Middle frontal gyrus (tissue), 1 donor: ENCODE measurements at regions not wholly inside any gene's neighbourhood (a gene's known extent, or its start where the extent isn't known, plus 50 kb on each side); places are given as distances from the start of the nearest gene placed in this dataset.

ENCODE experiments used
- DNase-seq: peaks from one replicate; pipeline ENCODE4 v3.0.0-alpha.2; 2015; ENCODE audit warnings: low spot score; ENCODE audit errors: extremely low spot score

GRCh38 chr12:118842866-118843265 is 138.5 kb upstream of the SRRM4 start:
- peak; percentile 65 for DNase-seq

GRCh38 chr12:118846416-118846815 is 134.9 kb upstream of the SRRM4 start:
- DNase-seq: no peak

DNA sequence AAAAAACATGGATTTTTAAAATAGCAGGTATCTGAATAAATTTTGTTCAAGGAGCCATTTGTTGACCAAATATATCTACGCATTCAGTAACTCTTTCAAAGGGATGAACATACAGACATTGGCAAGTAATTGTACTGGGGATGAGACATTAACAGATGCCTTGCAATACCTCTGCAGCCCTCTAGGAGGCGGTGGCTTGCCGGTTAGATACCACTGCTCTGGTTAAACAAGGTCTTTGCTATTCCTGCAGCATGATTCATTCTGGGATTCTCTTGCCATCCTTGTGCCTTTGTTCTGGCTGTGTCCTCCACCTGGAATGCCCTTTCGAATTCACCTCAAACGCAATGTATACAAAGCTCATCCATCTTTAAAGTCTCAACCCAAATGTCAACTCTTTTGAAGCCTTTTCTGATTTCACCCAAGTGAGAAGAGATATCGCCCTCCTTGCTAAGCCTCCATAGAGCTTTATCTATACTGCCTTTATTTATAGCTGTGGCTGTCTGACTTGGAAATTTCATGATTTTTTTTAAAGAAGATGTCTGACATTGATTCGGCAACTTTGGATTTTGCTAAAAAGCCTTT is 131.0 kb upstream of the SRRM4 start:
- DNase-seq: no peak

- DNase-seq: no peak
Measured at GRCh38 chr12:118851891-118852290, 129.4 kb upstream of the SRRM4 start.

- DNase-seq: no peak
Measured at GRCh38 chr12:118853634-118854033, 127.7 kb upstream of the SRRM4 start.

DNA sequence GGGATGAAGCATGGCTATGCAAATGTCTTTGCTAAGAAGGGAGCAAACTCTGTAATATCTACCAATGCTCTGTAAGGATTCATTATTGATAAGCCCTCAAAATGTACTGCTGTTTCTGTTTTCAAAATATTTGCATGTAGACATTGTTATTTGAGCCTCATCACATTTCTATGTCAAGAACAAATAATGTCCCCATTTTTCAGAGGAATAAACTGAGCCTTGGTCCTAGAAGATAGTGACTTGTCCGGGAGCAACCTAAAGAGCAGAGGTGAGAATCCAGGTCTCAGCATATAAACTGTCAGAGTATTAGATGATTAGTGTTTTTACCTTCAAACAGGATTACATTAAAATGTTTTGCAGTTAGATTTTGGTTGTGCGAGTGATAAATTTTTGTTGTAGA is 125.5 kb upstream of the SRRM4 start:
- no peak for DNase-seq

DNA sequence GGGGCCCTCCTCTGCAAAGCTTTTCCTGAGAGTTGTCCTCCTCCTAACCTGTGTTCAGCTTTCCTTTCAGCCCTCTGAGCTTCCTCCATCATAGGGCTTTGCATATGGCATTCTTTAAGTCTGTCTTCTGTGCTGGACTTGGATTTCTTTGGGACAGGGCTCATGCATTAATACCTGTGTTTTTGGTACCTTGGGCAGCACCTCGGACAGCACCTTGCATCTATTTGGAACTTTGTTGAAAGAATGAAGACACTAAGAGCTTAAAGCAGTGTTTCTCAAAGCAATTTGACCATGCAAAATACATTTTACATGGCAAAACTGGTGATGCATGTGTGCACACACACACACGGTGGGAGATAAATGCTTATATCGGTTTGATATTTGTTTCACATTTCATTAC is 115.0 kb upstream of the SRRM4 start:
- no peak for DNase-seq

GRCh38 chr12:118870551-118870950 is 110.8 kb upstream of the SRRM4 start:
- no peak for DNase-seq

DNA sequence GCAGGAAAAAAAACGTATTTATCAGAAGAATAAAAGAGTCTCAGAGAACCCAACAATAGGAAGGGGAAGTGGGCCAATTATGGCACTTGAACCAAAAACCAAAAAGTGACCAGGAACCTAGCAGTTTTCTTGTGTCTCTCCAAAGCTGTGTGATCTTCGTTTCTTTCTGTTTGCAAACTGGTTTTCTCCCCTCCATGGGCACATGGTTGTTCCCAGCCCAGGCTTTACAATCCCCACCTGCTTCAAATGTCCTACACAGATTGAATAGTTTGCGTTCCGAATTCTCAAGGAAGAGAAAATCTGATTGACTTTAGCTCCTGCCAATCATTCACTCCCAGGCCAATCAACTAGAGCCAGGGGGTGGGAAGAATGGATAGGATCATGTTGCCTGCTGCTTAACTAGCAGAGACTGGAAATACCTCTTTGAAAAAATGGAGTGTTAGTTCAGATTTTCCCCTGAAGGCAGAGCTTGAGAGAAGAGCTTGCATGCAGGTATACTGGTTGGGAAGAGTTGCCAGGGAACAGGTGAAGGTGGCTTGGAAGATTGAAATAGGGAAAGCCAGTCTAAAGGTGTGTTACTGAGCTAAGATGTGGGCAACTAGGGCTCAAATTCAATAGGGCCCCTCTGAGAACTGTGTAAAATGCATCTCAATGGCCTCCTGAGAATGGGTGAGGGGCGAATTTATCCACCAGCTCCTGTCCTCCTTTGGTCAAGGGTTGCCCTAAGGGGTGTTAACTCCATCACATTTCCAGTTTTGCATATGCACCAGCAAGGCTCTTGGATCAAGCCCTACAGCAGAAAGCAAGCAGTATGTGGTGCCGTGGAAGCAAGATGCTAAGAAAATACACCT is 106.4 kb upstream of the SRRM4 start:
- DNase-seq: no peak

GRCh38 chr12:118880720-118881493 is 100.4 kb upstream of the SRRM4 start:
- DNase-seq: no peak

DNA sequence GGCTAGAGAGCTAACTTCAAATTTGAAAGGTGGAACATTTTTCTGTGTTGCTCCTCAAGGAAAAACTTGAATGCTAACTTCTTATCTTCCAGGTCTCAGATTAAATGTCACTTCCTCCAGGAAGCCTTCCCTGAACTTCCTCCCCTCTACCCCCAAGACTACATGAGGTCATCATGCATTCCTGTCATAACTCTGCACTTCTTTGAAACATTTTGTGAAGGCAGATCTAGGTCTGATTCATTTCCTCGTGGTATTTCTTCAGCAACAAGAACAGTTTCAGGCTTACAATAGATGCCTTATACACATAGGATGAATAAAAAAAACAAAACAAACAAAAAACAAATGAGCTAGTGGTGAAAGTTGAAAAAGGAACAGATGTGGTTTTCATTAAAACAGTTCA is 97.1 kb upstream of the SRRM4 start:
- no peak for DNase-seq

DNA sequence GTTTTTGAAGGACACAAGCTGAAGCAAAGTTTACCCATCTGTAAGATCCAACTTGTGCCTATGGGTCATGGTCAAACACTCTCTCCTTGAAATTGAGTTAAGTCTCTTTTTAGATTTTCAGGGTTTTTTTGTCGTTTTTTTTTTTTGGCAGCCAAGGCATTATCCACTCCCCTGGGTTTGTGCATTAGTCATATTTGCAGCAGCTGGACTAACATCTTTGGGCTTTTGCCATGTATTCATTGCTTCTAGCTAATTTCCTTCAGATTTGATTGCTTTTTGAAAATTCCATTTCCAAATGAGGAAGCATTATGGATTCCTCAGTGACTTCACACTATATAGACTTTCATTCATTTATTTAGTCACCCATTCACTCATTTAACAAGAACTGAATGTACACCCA is 80.3 kb upstream of the SRRM4 start:
- no peak for DNase-seq

DNA sequence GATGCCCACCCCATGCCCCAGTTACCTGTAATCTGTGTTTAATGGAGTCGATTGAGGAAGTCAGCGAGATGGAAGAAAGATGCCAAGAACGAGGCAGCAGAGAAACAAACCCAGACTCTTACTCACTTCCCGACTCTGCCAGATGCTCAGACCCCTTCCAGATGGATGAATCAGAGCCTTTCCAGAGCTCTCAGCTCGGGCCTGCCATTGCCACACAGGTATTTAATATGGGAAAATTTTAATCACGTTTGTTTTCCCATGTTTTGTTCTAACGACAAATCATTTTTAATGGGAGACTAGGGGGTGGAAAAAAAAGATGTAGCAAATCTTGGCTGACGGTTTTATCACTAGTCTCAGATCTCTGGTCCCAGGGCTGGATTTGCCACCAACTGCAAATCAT is 72.5 kb upstream of the SRRM4 start:
- DNase-seq: no peak

- no peak for DNase-seq
Measured at GRCh38 chr12:118912697-118913270, 68.6 kb upstream of the SRRM4 start.

DNA sequence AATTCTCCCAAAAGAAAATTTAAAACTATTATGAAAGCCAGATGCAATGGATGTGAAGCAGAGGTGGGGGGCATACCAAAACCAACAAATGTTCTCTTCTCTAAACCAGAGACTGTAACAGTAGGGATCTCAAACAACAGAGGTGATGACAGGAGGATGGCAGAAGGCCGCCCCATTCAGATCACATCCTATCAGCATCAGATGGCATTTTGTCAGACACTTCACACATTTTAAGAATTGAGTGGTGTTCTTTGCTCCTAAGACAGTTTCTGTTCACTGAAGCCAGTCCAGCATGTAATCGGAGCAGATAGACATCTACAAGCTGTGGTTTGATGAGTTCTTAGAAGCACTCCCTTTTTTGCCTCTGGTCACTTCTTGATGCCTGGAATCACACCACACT is 59.6 kb upstream of the SRRM4 start:
- no peak for DNase-seq

GRCh38 chr12:118922405-118922804 is 58.9 kb upstream of the SRRM4 start:
- DNase-seq: no peak

- DNase-seq: no peak
Measured at GRCh38 chr12:118925407-118925806, 55.9 kb upstream of the SRRM4 start.

DNA sequence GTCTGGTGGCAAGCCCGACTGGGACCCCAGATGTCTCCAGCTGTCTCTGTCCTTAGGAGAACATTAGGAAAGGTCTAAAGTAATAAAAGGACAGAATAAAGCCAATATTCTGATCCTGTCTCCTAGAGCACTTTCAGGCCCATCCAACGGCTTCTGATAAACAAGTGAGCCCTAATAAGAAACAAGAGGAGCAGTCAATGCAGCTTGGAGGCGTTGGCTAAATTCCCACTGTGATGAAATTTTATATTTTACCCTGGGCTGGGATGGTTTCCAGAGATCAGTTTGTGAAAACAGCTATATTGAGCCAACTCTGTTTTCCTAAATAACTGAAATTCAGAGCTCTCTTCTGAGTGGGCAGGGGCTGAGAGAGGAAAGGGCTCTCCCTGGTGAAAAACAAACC is 55.5 kb upstream of the SRRM4 start:
- DNase-seq: no peak
